Tibial artery (tissue), 4 donors: ENCODE measurements at regions not wholly inside any gene's neighbourhood (a gene's known extent, or its start where the extent isn't known, plus 50 kb on each side); places are given as distances from the start of the nearest gene placed in this dataset.

Experiments used
- DNase-seq, 2 donors: peaks; one replicate each; pipeline ENCODE4 v3.0.0-alpha.2; 2019
- H3K27ac ChIP-seq, 2 donors: fragments of 200-600 bp; sonication (generic) in 1 of 2; 1 replicate in 1 of 2; 2 replicates in 1 of 2; pipeline ENCODE4 v1.5.1; 2018 to 2019; ENCODE audit warnings: mild to moderate bottlenecking in 1 of 2
- H3K27me3 ChIP-seq, 2 donors: fragments of 200-600 bp; sonication (generic) in 1 of 2; one replicate each; pipeline versions ENCODE4 v1.5.1 to v1.6.0; 2016 to 2019
- H3K36me3 ChIP-seq, 3 donors: fragments of 200-600 bp; sonication (generic) in 2 of 3; one replicate each; pipeline ENCODE4 v1.5.1; 2016 to 2019; ENCODE audit warnings: mild to moderate bottlenecking in 2 of 3
- H3K4me1 ChIP-seq, 4 donors: fragments of 200-600 bp; sonication (generic) in 2 of 4; 1 replicate in 3 of 4; 2 replicates in 1 of 4; pipeline ENCODE4 v1.5.1; 2016 to 2019
- H3K4me3 ChIP-seq, 2 donors: fragments of 200-600 bp; sonication (generic) in 1 of 2; 1 replicate in 1 of 2; 2 replicates in 1 of 2; pipeline ENCODE4 v1.5.1; 2018 to 2019; ENCODE audit warnings: mild to moderate bottlenecking in 2 of 2
- H3K9me3 ChIP-seq, 3 donors: fragments of 200-600 bp; sonication (generic) in 1 of 3; one replicate each; pipeline ENCODE4 v1.5.1; 2016 to 2019
- intact Hi-C: fragments of 100-400 bp; cut with DNase I; formaldehyde crosslinking; loops from one replicate; pipeline ENCODE4 v1.15.0; 2023; ENCODE audit warnings: low total_unique reads
- TF ChIP-seq, protein P1 (sequence below), 2 experiments: fragments of 200-600 bp in 1 of 2; fragments of 450-650 bp in 1 of 2; IDR thresholded peaks; one replicate each; pipeline ENCODE4 v1.5.1; 2017 to 2019; ENCODE audit warnings: antibody characterized with exemption in 2 of 2, mild to moderate bottlenecking in 1 of 2, moderate library complexity in 1 of 2

DNA sequence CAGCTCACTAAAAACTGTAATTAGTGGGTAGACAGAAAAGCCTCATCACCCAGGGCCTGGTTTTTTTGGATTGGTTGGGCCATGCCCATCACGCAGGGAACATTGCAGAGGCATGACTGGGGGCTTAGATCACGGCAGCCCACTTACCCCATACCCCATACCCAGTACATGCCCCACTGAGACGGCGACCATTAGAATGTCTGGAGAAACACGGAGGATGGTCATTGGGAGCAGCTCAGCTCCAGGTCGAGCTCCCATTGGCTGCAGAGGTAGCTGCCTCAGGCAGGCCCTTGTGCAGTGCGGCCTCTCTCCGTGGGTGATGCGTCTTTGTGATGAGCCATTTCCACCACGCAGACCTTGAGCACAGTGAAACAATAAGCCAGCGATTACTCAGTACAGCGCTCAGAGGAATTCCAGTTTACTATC is 204.0 kb downstream of the GADD45G start:
- Histone ChIP-seq H3K27me3 (peaks cover 0 to 10% of the 10 kb centered on the region in 2 donors), H3K36me3 (no peaks in the 10 kb centered on the region), H3K27ac (no peak overlapping the region), H3K4me3 (no peak overlapping the region), H3K4me1 (peaks cover 0 to under 1% (median 0%) of the 10 kb centered on the region in 4 donors), H3K9me3 (no peaks in the 10 kb centered on the region)
- intact Hi-C loops: no loop called here
- DNase-seq: peak in 1 of 2 donors; percentile 51
- TF ChIP-seq, protein P1, sequence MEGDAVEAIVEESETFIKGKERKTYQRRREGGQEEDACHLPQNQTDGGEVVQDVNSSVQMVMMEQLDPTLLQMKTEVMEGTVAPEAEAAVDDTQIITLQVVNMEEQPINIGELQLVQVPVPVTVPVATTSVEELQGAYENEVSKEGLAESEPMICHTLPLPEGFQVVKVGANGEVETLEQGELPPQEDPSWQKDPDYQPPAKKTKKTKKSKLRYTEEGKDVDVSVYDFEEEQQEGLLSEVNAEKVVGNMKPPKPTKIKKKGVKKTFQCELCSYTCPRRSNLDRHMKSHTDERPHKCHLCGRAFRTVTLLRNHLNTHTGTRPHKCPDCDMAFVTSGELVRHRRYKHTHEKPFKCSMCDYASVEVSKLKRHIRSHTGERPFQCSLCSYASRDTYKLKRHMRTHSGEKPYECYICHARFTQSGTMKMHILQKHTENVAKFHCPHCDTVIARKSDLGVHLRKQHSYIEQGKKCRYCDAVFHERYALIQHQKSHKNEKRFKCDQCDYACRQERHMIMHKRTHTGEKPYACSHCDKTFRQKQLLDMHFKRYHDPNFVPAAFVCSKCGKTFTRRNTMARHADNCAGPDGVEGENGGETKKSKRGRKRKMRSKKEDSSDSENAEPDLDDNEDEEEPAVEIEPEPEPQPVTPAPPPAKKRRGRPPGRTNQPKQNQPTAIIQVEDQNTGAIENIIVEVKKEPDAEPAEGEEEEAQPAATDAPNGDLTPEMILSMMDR (IDR thresholded peaks at IDR 0.05): no peak

DNA sequence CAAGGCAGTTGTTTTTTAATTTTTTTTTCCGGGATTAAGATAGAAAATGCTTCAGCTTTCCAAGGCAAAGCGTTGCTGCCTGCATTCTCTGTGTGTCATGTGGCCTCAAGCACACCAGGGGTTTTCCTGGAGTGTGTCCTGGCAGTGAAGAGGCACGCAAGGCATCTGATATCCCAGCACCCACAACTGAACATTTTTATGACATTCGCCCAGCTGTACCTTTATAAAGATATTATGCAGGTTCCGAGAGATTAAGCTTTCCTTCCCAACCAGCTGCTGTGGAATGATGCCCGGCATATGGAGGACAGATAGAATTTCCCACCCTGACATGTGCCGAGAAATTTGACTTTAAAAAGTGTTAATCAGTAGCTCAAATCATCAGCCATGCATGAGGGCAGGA is 205.6 kb downstream of the GADD45G start:
- intact Hi-C loops: loop anchor here (10.0 kb wide), 1 partner anchor 76 kb away; no protein-coding TSS in a partner anchor
- H3K27ac ChIP-seq: no peak overlapping the region
- H3K4me3 ChIP-seq: no peak overlapping the region
- no peaks in the 10 kb centered on the region for H3K36me3 ChIP-seq
- peaks cover 0 to 10% of the 10 kb centered on the region in 2 donors for H3K27me3 ChIP-seq
- no peaks in the 10 kb centered on the region for H3K9me3 ChIP-seq
- TF ChIP-seq, protein P1 (IDR thresholded peaks at IDR 0.05): no peak
- DNase-seq: no peak
- no peaks in the 10 kb centered on the region for H3K4me1 ChIP-seq

DNA sequence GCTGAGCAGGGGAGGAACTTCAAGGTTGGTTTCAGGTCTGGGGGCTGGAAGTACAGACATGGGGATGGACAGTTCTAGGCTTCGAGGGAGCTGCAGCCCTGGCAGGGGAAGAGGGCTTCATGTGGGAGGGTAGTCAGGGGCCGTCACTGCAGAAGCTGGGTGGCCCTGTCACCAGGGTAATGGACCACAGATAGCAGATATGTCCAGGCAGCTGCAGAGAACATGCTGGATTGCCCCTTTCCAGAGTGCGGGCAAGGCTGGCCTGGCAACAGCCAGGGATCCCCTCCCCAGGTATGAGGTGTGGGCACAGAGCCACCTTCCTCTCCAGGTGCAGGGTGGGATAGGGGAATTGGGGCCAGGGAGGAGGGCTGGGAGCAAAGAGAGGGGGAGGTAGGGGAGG is 206.5 kb downstream of the GADD45G start:
- Histone ChIP-seq H3K36me3 (no peaks in the 10 kb centered on the region), H3K4me1 (peaks cover 0 to 4% (median 2%) of the 10 kb centered on the region in 4 donors), H3K9me3 (no peaks in the 10 kb centered on the region), H3K27me3 (peaks cover 0 to 10% of the 10 kb centered on the region in 2 donors), H3K27ac (no peak overlapping the region), H3K4me3 (no peak overlapping the region)
- TF ChIP-seq, protein P1 (IDR thresholded peaks at IDR 0.05): no peak
- intact Hi-C loops: loop anchor here (10.0 kb wide), 1 partner anchor 77 kb away; no protein-coding TSS in a partner anchor
- peak in 1 of 2 donors; percentile 43 for DNase-seq

DNA sequence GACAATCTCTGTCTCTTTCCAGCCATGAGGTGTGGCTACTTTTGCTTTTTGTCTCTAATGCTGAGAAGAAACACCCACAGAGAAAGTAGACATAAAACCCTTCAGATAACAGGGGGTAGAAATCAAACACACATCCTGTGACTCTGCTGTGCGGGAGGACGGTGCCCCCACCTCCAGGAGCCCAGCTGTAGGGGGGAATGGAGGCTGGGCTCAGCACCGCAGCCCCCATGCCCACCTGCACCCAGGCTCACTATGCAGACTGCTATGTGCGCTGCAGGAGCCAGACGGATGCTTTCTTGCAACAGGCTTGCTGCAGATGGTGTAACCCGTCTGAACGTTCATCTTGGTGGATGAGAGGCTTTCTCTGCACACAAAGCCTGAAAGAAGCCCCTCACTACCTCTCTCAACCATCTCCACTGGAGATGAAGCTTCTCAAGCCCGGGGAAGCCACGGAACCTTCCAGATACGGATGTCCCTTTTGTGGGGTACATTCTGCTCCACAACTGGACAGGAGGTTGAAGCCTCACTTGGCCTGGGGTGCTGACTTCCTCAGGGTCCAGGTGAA is 207.2 kb downstream of the GADD45G start:
- Histone ChIP-seq H3K9me3 (no peaks in the 10 kb centered on the region), H3K27me3 (peaks cover 0 to 10% of the 10 kb centered on the region in 2 donors), H3K4me3 (no peak overlapping the region), H3K4me1 (peaks cover 0 to 8% (median 5%) of the 10 kb centered on the region in 4 donors), H3K36me3 (no peaks in the 10 kb centered on the region), H3K27ac (no peak overlapping the region)
- intact Hi-C loops: loop anchor here (10.0 kb wide), 1 partner anchor 77 kb away; no protein-coding TSS in a partner anchor
- peak in 1 of 2 donors; percentile 47 for DNase-seq
- TF ChIP-seq, protein P1 (IDR thresholded peaks at IDR 0.05): no peak

DNA sequence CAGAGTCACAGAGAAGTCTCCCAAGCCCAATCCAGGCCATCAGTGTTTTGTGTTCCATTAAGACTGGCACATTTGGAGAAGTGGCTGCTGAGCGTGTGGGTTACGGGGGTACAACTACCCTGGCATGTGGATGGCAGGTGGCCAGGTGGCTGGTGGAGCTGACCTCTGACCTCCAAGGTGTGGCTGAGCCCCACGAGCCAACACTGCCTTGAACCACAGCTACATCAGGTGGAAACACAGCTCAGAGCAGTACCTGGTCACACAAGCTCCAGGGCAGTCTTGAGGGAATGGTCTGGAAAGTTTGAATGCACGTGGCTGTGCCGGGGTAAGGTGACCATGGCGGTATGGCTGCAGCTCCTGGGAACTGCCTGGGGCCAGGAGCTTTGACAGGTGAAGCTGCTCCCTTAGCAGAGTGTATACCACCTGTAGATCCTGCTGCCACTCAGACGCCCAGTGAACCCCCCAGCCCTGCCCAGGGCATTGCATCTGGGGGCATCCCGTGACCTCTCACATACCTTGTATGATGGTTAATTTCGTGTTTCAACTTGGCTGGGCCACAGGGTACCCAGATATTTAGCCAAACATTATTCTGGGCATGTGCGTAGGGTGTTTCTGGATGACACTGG is 207.9 kb downstream of the GADD45G start:
- intact Hi-C loops: loop anchor here (10.0 kb wide), 1 partner anchor 78 kb away; no protein-coding TSS in a partner anchor
- DNase-seq: no peak

More for the DNA sequence above, 207.9 kb downstream of the GADD45G start:
- no peaks in the 10 kb centered on the region for H3K9me3 ChIP-seq
- H3K36me3 ChIP-seq: no peaks in the 10 kb centered on the region
- H3K4me3 ChIP-seq: no peak overlapping the region
- H3K27ac ChIP-seq: no peak overlapping the region
- H3K4me1 ChIP-seq: peaks cover 0 to 12% (median 9%) of the 10 kb centered on the region in 4 donors
- TF ChIP-seq, protein P1 (IDR thresholded peaks at IDR 0.05): no peak
- peaks cover 0 to 10% of the 10 kb centered on the region in 2 donors for H3K27me3 ChIP-seq
